HT-29 (cell line): ENCODE measurements at regions not wholly inside any gene's neighbourhood (a gene's known extent, or its start where the extent isn't known, plus 50 kb on each side); places are given as distances from the start of the nearest gene placed in this dataset.

Experiments
- DNase-seq: peaks from one replicate; pipeline ENCODE4 v3.0.0-alpha.2; 2015; ENCODE audit warnings: low spot score

- no peak for DNase-seq
Measured at GRCh38 chr2:199025146-199025545, 432.6 kb downstream of the SATB2 start.

GRCh38 chr2:199024224-199024623 lies 433.5 kb downstream of the SATB2 start:
- DNase-seq: no peak

DNA sequence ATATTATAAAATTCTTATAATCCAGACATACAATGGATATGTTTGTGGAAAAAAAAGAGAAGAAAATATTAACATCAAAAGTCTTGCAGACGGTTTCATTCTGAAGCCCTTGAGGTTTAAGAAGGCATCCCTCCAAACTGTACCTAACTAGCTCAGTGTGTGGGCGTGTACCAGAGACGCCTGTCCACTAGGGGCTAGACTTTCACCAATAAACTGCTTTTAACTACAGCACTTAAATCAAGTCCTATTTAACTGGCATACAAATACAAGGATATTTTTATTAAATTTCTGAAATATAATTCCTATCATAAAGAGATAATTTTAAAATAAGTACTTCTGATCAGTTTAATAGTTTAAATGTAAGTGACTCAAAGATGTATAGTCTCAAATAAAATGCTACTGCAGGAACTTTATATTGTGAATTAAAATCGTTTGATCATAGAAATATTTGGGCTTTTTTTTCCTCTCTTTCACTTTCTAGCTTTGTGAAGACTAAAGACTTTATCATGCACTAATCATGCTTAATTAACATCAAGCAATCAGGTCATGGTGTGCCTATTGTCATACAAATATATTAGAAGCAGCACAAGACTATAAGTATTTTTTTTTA lies 437.7 kb downstream of the SATB2 start:
- peak; percentile 30 for DNase-seq

DNA sequence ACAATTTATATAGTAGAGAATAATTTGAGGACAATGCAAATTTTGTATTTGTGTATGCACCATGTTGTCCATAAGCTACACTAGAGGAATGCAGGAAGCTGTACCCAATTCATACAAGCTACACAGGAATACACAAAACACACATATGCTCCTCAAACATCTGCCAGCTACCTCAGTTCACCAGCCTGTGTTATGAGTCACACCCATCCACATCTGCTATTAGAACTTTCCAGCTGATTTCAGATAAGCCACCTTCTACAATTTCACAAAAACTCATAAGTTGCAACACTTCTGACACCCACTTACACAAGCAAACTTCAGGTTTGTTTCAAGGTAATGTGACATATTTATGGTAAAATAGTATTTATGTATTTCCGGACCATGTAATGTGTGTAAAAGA lies 438.9 kb downstream of the SATB2 start:
- no peak for DNase-seq

GRCh38 chr2:199015072-199015471 lies 442.7 kb downstream of the SATB2 start:
- DNase-seq: no peak

DNA sequence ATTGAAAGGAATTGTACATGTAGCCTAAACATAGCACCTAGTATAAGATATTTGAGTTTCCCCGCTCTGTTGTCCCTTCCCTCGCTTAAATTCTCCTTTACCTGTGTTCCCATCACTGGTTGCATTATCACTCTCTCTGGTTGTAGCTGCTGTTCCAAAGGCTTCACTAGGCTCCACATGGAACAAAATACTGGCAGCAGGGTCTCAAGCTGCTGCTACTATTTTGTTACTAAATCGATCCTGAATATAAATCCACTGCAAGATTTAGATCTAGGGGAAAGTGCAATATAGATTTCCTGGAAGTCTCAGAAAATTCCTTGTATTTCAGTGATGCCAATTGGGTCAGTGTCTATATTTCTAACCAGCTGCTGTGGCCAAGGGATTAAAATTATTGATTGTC lies 443.5 kb downstream of the SATB2 start:
- no peak for DNase-seq

GRCh38 chr2:199011908-199012307 lies 445.8 kb downstream of the SATB2 start:
- DNase-seq: no peak

- DNase-seq: no peak
Measured at GRCh38 chr2:198994678-198995077, 463.1 kb downstream of the SATB2 start.

DNA sequence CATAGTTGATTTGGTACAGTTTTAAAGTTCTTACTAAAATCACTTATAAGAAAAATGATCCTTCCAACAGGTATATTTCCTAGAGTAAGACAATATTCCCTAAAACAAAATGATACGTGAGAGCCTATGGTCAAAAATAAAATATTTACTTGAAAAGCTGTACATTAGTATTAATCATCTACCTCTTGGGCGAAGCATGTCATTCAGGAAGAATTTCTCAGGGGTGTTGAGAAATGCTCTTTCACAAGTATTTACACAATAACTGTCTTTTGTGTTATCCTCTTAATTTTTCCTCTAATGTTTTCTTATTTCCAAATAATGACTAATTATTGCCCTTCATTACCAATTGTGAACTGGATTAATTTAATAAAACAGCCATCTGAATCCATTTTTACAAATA lies 466.3 kb downstream of the SATB2 start:
- DNase-seq: no peak

- DNase-seq: no peak
Measured at GRCh38 chr2:198975779-198976178, 482.0 kb downstream of the SATB2 start.

DNA sequence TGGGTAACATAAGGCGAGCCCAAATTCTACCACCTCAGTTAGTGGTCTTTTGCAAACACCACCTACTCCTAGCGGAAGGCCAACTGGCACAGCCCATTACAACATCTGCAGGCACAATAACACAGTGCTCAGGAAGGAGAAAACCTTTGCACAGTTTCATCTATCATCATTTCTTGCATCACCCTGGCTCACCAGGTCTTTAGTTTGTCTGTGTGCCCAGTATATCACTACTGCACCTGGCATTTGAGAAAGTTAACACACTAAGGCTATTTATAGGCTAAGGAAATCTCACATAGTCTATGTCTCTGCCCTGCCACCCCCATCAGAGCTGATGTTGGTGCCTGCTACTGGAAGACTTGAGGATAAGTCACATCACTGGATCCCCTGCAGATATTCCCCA lies 484.0 kb downstream of the SATB2 start:
- DNase-seq: no peak

GRCh38 chr2:198973181-198973580 lies 484.6 kb downstream of the SATB2 start:
- DNase-seq: no peak

DNA sequence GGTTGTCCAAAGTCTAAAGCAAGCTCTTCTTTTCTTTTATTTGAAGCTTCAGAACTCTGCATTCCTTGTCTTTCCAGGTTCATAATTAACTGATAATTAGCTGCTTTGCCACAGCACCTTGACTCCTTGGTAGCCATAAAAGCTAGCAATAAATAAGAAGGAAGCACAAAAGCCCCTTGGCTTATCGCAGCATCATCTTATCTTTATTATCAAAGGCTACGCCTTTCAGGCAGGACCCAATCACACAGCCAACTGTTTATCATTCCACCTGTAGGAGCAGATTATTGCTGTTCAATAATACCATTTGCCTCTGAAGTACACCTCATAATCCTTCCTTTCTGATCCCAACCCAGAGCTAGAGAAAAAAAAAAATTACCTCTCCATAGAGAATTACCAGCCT lies 489.2 kb downstream of the SATB2 start:
- DNase-seq: peak; percentile 41

GRCh38 chr2:198966269-198966668 lies 491.5 kb downstream of the SATB2 start:
- no peak for DNase-seq

DNA sequence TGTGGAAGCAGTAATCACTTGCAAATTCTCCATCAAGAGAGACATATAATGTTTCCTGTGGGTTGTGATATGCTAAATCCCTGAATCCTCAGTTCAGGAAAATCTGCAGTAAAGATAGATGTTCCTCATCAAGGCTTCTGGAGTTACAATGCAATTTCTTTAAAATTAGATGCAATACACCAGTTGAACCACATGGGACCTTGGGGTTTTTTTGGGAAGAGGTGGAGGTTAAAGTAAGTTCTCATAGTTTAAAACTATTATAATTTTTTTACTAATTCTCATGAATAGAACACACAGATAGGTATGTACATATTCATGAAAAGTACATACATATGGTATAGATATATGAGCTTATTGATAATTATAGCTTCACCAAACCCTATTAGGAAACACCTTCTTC lies 496.2 kb downstream of the SATB2 start:
- no peak for DNase-seq

- no peak for DNase-seq
Measured at GRCh38 chr2:198957181-198957580, 500.6 kb downstream of the SATB2 start.

DNA sequence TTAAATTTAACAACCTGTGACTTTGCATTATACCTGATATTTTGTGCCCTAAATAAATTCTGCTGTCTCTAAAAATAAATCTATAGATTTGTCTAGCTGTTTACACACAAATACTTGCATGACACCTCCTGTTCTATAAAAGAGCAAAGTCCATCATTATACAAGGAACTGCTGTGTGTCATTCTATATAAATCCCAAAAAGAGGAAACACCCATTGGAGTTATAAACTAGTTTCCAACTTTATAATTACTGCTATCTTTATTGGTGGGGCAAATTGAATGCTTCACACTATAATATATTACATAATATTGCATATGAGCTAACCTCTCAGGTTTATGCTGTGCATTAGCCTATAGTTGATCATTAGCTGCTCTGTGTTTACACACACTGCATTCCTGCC lies 504.4 kb downstream of the SATB2 start:
- no peak for DNase-seq

DNA sequence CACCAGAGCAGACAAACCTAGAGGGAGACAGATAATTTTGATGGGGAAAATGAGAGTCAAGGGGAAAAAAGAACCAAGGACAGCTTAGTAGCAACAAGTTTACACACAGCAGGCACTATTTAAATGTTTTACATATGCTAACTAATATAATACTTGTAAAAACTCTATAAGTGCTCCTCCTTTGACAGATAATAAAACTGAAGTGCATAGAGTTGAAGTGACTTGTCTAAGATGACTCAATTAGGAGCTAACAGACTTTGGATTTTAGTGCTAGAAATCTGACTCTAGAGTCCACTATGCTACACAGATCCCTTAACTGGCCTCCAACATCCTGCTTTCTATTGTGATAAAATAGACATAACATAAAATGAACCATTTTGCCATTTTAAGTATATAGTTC lies 506.9 kb downstream of the SATB2 start:
- no peak for DNase-seq

DNA sequence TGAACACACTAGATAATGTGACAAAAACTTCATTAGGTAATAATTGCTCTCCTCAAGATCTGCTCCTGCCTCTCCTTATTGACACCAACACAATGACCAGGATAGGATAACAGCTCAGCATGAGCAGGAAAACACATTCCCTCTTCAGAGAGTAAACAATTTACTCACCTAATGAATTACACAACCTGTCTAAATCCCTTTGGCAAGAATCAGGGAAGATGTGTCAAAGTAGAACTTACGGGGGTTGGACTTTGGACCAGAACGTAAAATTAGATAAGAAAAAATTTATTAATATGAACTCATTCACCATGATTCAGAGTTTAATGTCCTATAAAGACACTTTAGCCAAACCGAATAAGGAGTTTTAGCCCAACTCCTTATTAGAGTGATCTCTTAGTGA lies 512.2 kb downstream of the SATB2 start:
- no peak for DNase-seq

DNA sequence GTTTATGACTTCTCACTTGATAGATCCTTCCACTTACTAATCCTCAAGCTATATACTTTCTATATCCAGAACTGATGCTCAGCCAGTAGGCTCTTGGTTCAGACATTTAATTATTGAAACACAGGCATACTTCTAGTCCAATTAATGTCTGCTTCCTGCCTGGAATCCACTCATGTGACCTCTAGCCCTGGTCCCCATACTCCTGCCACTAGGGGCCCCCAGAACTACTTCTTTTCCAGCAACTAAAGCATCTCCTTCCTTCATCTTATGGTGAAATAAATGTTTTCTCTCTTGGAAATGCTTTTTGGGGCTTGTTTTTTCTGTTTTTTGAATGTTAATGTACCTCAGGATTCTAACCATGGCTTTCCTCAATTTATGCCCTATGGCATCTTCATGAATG lies 527.6 kb downstream of the SATB2 start:
- DNase-seq: peak; percentile 27

DNA sequence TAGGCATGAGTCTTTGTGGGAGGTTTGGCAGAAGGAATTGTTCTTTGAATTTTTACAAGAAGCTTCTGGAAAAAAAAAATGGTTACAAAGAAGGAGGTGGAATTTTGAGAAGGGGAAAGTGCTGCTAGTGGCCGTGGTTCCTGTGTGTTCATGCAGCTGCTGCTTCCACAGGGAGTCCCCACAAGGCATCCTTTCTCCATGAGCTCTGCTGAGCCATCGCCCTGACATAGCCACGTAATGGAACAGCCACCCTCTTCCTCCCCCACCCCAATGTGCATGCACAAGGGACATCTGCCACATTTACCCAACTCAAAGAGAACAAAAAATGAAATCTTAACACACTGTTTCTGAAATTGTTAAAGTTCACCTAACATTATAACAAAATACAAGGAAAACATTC lies 529.7 kb downstream of the SATB2 start:
- DNase-seq: no peak

- no peak for DNase-seq
Measured at GRCh38 chr2:198917926-198918720, 539.6 kb downstream of the SATB2 start.

GRCh38 chr2:198917275-198917674 lies 540.5 kb downstream of the SATB2 start:
- DNase-seq: no peak
